ENCODE measurements at regions not wholly inside any gene's neighbourhood (a gene's known extent, or its start where the extent isn't known, plus 50 kb on each side); places are given as distances from the start of the nearest gene placed in this dataset.

DNA sequence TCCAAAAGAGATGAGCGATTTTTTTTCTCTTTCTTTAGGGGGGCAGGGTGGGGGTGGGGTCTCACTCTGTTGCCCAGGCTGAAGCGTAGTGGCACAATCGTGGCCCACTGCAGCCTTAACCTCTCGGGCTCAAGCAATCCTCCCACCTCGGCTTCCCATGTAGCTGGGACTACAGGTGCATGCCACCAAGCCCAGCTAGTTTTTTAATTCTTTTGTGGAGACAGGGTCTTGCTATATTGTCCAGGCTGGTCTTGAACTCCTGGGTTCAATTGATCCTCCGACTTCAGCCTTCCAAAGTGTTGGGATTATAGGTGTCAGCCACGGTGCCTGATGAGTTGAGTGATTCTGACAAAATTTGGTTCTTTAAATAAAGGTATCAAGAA lies 127.0 kb downstream of the ARRDC3 start:
- Histone ChIP-seq H2AFZ (ENCODE audit: low read depth, low read length) (no peak overlapping the region), H3K4me3 (ENCODE audit: insufficient read depth, low read depth, low read length) (no peak overlapping the region), H3K4me2 (ENCODE audit: low read length) (no peak overlapping the region), H3K9ac (ENCODE audit: low read length) (no peak overlapping the region), H3K27me3 (ENCODE audit: insufficient read depth, low read length) (no peaks in the 10 kb centered on the region), H3K27ac (ENCODE audit: low read depth, low read length) (no peak overlapping the region), H3K79me2 (ENCODE audit: insufficient read depth, low read length) (no peaks in the 10 kb centered on the region), H3K4me1 (ENCODE audit: insufficient read depth, low read length) (no peaks in the 10 kb centered on the region), H4K20me1 (ENCODE audit: insufficient read depth, low read length) (no peaks in the 10 kb centered on the region), H3K9me3 (ENCODE audit: insufficient read depth, low read depth, low read length) (no peaks in the 10 kb centered on the region), H3K36me3 (ENCODE audit: insufficient read depth, low read length) (no peaks in the 10 kb centered on the region)
- TF ChIP-seq, protein P1, sequence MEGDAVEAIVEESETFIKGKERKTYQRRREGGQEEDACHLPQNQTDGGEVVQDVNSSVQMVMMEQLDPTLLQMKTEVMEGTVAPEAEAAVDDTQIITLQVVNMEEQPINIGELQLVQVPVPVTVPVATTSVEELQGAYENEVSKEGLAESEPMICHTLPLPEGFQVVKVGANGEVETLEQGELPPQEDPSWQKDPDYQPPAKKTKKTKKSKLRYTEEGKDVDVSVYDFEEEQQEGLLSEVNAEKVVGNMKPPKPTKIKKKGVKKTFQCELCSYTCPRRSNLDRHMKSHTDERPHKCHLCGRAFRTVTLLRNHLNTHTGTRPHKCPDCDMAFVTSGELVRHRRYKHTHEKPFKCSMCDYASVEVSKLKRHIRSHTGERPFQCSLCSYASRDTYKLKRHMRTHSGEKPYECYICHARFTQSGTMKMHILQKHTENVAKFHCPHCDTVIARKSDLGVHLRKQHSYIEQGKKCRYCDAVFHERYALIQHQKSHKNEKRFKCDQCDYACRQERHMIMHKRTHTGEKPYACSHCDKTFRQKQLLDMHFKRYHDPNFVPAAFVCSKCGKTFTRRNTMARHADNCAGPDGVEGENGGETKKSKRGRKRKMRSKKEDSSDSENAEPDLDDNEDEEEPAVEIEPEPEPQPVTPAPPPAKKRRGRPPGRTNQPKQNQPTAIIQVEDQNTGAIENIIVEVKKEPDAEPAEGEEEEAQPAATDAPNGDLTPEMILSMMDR (IDR thresholded peaks at IDR 0.05; ENCODE audit: insufficient read depth, low read depth, low read length) = no peak
- no peak for TF ChIP-seq EZH2 (IDR thresholded peaks at IDR 0.05; ENCODE audit: insufficient read depth, low read length)
- no peak overlapping the region for H3K27ac Mint-ChIP-seq (ENCODE audit: unreplicated experiment)
- peaks cover 3% of the 10 kb centered on the region for H3K9me3 Mint-ChIP-seq (ENCODE audit: unreplicated experiment)
- H3K27me3 Mint-ChIP-seq (ENCODE audit: low read depth, unreplicated experiment) = no peaks in the 10 kb centered on the region
- no peaks in the 10 kb centered on the region for H3K4me1 Mint-ChIP-seq (ENCODE audit: low read depth, unreplicated experiment)
- DNase-seq (ENCODE audit: low read depth) = no peak
- peaks cover 1% of the 10 kb centered on the region for H3K36me3 Mint-ChIP-seq (ENCODE audit: low read depth, unreplicated experiment)
- no peak overlapping the region for H3K4me3 Mint-ChIP-seq (ENCODE audit: unreplicated experiment)
- no peak for FAIRE-seq

- Mint-ChIP-seq H3K4me3 (ENCODE audit: unreplicated experiment) (no peak overlapping the region), H3K27ac (ENCODE audit: unreplicated experiment) (no peak overlapping the region), H3K27me3 (ENCODE audit: low read depth, unreplicated experiment) (no peaks in the 10 kb centered on the region), H3K9me3 (ENCODE audit: unreplicated experiment) (peaks cover 3% of the 10 kb centered on the region), H3K4me1 (ENCODE audit: low read depth, unreplicated experiment) (no peaks in the 10 kb centered on the region), H3K36me3 (ENCODE audit: low read depth, unreplicated experiment) (peaks cover 1% of the 10 kb centered on the region)
- Histone ChIP-seq H3K36me3 (ENCODE audit: insufficient read depth, low read length) (no peaks in the 10 kb centered on the region), H4K20me1 (ENCODE audit: insufficient read depth, low read length) (no peaks in the 10 kb centered on the region), H3K27ac (ENCODE audit: low read depth, low read length) (no peak overlapping the region), H3K79me2 (ENCODE audit: insufficient read depth, low read length) (no peaks in the 10 kb centered on the region), H3K4me2 (ENCODE audit: low read length) (no peak overlapping the region), H3K9ac (ENCODE audit: low read length) (no peak overlapping the region), H3K27me3 (ENCODE audit: insufficient read depth, low read length) (no peaks in the 10 kb centered on the region), H3K9me3 (ENCODE audit: insufficient read depth, low read depth, low read length) (no peaks in the 10 kb centered on the region), H3K4me1 (ENCODE audit: insufficient read depth, low read length) (no peaks in the 10 kb centered on the region), H2AFZ (ENCODE audit: low read depth, low read length) (no peak overlapping the region), H3K4me3 (ENCODE audit: insufficient read depth, low read depth, low read length) (no peak overlapping the region)
- TF ChIP-seq EZH2 (IDR thresholded peaks at IDR 0.05; ENCODE audit: insufficient read depth, low read length) = no peak
- TF ChIP-seq, protein P1 (IDR thresholded peaks at IDR 0.05; ENCODE audit: insufficient read depth, low read depth, low read length) = no peak
- DNase-seq (ENCODE audit: low read depth) = no peak
- no peak for FAIRE-seq
These were observed 127.5 kb downstream of the ARRDC3 start for GRCh38 chr5:91255396-91256141.

DNA sequence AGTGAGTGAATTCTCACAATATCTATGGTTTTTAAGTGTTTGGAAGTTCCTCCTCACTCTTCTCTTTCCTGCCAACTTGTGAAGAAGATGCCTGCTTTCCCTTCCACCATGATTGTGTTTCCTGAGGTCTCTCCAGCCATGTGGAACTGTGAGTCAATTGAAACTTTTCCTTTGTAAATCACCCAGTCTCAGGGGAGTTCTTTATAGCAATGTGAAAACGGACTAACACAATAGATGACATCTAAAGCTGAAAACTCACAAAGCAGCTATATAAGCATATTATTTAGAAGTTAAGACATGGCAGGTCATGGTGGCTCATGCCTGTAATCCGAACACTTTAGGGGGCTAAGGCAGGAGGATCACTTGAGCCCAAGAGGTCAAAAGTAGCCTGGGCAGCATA lies 130.2 kb downstream of the ARRDC3 start:
- peaks cover 1% of the 10 kb centered on the region for H3K36me3 Mint-ChIP-seq (ENCODE audit: low read depth, unreplicated experiment)
- H3K27me3 Mint-ChIP-seq (ENCODE audit: low read depth, unreplicated experiment) = no peaks in the 10 kb centered on the region
- peaks cover 8% of the 10 kb centered on the region for H3K9me3 Mint-ChIP-seq (ENCODE audit: unreplicated experiment)
- H3K27ac Mint-ChIP-seq (ENCODE audit: unreplicated experiment) = no peak overlapping the region
- Histone ChIP-seq H3K27me3 (ENCODE audit: insufficient read depth, low read length) (no peaks in the 10 kb centered on the region), H3K9ac (ENCODE audit: low read length) (no peak overlapping the region), H3K36me3 (ENCODE audit: insufficient read depth, low read length) (no peaks in the 10 kb centered on the region), H4K20me1 (ENCODE audit: insufficient read depth, low read length) (no peaks in the 10 kb centered on the region), H3K79me2 (ENCODE audit: insufficient read depth, low read length) (no peaks in the 10 kb centered on the region), H3K4me2 (ENCODE audit: low read length) (no peak overlapping the region), H3K4me1 (ENCODE audit: insufficient read depth, low read length) (no peaks in the 10 kb centered on the region), H3K27ac (ENCODE audit: low read depth, low read length) (no peak overlapping the region), H2AFZ (ENCODE audit: low read depth, low read length) (no peak overlapping the region), H3K4me3 (ENCODE audit: insufficient read depth, low read depth, low read length) (no peak overlapping the region), H3K9me3 (ENCODE audit: insufficient read depth, low read depth, low read length) (no peaks in the 10 kb centered on the region)
- DNase-seq (ENCODE audit: low read depth) (no peak), FAIRE-seq (no peak)
- H3K4me1 Mint-ChIP-seq (ENCODE audit: low read depth, unreplicated experiment) = no peaks in the 10 kb centered on the region
- TF ChIP-seq, protein P1 (IDR thresholded peaks at IDR 0.05; ENCODE audit: insufficient read depth, low read depth, low read length) = no peak
- no peak for TF ChIP-seq EZH2 (IDR thresholded peaks at IDR 0.05; ENCODE audit: insufficient read depth, low read length)
- H3K4me3 Mint-ChIP-seq (ENCODE audit: unreplicated experiment) = no peak overlapping the region

Measured in astrocyte (in vitro differentiated cells and primary cell).